ENCODE measurements at regions not wholly inside any gene's neighbourhood (a gene's known extent, or its start where the extent isn't known, plus 50 kb on each side); places are given as distances from the start of the nearest gene placed in this dataset.

GRCh38 chr5:112023766-112024165 is 266.8 kb upstream of the NREP start:
- WGBS, 2 donors = 96 to 97% methylated on average over 3 of the region's 3 CpGs
- H3K4me1 ChIP-seq = no peaks in the 10 kb centered on the region
- no peak overlapping the region for H3K4me3 ChIP-seq
- no peak for TF ChIP-seq CTCF (IDR thresholded peaks at IDR 0.05)
- no peaks in the 10 kb centered on the region for H3K36me3 ChIP-seq
- intact Hi-C loops (cut with DNase I) = no loop called here
- ATAC-seq (no peak), DNase-seq (no peak)
- peaks cover 0 to 4% (median 0%) of the 10 kb centered on the region in 11 donors for H3K9me3 ChIP-seq
- H3K27me3 ChIP-seq = no peaks in the 10 kb centered on the region
- H3K27ac ChIP-seq = no peak overlapping the region

- DNase-seq (no peak), ATAC-seq (no peak)
- no peaks in the 10 kb centered on the region for H3K36me3 ChIP-seq
- no peaks in the 10 kb centered on the region for H3K9me3 ChIP-seq
- no peaks in the 10 kb centered on the region for H3K27me3 ChIP-seq
- whole genome bisulfite sequencing, 2 donors = 68 to 95% methylated on average over 2 of the region's 2 CpGs
- H3K4me1 ChIP-seq = peaks cover 0 to 16% (median 0%) of the 10 kb centered on the region in 9 donors
- no peak overlapping the region for H3K27ac ChIP-seq
- no peak overlapping the region for H3K4me3 ChIP-seq
- intact Hi-C loops (cut with DNase I) = loop anchor here in 1 of 10 donors (10.0 kb wide), 1 partner anchor 126 kb away; no protein-coding TSS in a partner anchor
- TF ChIP-seq CTCF (IDR thresholded peaks at IDR 0.05) = no peak
Measured at GRCh38 chr5:112018846-112019245, 261.9 kb upstream of the NREP start.

GRCh38 chr5:112016980-112017379 is 260.0 kb upstream of the NREP start:
- H3K4me1 ChIP-seq = peaks cover 0 to 35% (median 11%) of the 10 kb centered on the region in 9 donors
- H3K36me3 ChIP-seq = no peaks in the 10 kb centered on the region
- no peak overlapping the region for H3K4me3 ChIP-seq
- intact Hi-C loops (cut with DNase I) = loop anchor here in 1 of 10 donors (10.0 kb wide), 1 partner anchor 128 kb away; no protein-coding TSS in a partner anchor
- WGBS, 2 donors = 96 to 99% methylated on average over 5 of the region's 5 CpGs
- H3K9me3 ChIP-seq = no peaks in the 10 kb centered on the region
- no peaks in the 10 kb centered on the region for H3K27me3 ChIP-seq
- TF ChIP-seq CTCF (IDR thresholded peaks at IDR 0.05) = no peak
- DNase-seq (no peak), ATAC-seq (no peak)
- no peak overlapping the region for H3K27ac ChIP-seq

- H3K9me3 ChIP-seq = no peaks in the 10 kb centered on the region
- TF ChIP-seq CTCF (IDR thresholded peaks at IDR 0.05) = no peak
- ATAC-seq (no peak), DNase-seq (no peak)
- H3K4me1 ChIP-seq = peaks cover 0 to 42% (median 19%) of the 10 kb centered on the region in 9 donors
- H3K27ac ChIP-seq = peak overlapping the region in 1 of 10 donors; percentile 8
- intact Hi-C loops (cut with DNase I) = loop anchor here in 1 of 10 donors (10.0 kb wide), 1 partner anchor 130 kb away; no protein-coding TSS in a partner anchor
- H3K36me3 ChIP-seq = no peaks in the 10 kb centered on the region
- no peaks in the 10 kb centered on the region for H3K27me3 ChIP-seq
- no peak overlapping the region for H3K4me3 ChIP-seq
Measured at GRCh38 chr5:112014783-112015395, 257.9 kb upstream of the NREP start.

Measured in heart right ventricle (tissue), 16 donors.